NCI-H2196 treated with DMSO at 0.1 percent for 48 hours (cell line): ENCODE measurements at regions not wholly inside any gene's neighbourhood (a gene's known extent, or its start where the extent isn't known, plus 50 kb on each side); places are given as distances from the start of the nearest gene placed in this dataset.
"Not testable (repeated sequence)": the region's sequence is repeated elsewhere in the genome, so short reads cannot be mapped to it uniquely, and the experiment has no call there.

Experiments
- DNase-seq: peaks from one replicate; lab custom pipeline; 2025; ENCODE audit not compliant: unreplicated experiment; lab: John Stamatoyannopoulos, UW

GRCh38 chr12:87015352-87015751 lies 759.2 kb upstream of the MGAT4C start:
- DNase-seq: no peak

- DNase-seq: no peak
Observed at GRCh38 chr12:87008785-87009384, 752.7 kb upstream of the MGAT4C start.

GRCh38 chr12:87001102-87001501 lies 744.9 kb upstream of the MGAT4C start:
- DNase-seq: no peak

- DNase-seq: no peak
Observed at GRCh38 chr12:86985298-86985697, 729.1 kb upstream of the MGAT4C start.

- DNase-seq: not testable (repeated sequence)
Observed at GRCh38 chr12:86970595-86970994, 714.4 kb upstream of the MGAT4C start.

GRCh38 chr12:86959766-86960458 lies 703.7 kb upstream of the MGAT4C start:
- no peak for DNase-seq

- DNase-seq: no peak
Observed at GRCh38 chr12:86950444-86950843, 694.3 kb upstream of the MGAT4C start.

- no peak for DNase-seq
Observed at GRCh38 chr12:86950043-86950442, 693.9 kb upstream of the MGAT4C start.

- DNase-seq: no peak
Observed at GRCh38 chr12:86948851-86949250, 692.7 kb upstream of the MGAT4C start.

- DNase-seq: no peak
Observed at GRCh38 chr12:86945685-86946196, 689.5 kb upstream of the MGAT4C start.

- not testable (repeated sequence) for DNase-seq
Observed at GRCh38 chr12:86944197-86944819, 688.1 kb upstream of the MGAT4C start.

GRCh38 chr12:86931714-86932113 lies 675.5 kb upstream of the MGAT4C start:
- no peak for DNase-seq

GRCh38 chr12:86929962-86930361 lies 673.8 kb upstream of the MGAT4C start:
- DNase-seq: no peak

- DNase-seq: no peak
Observed at GRCh38 chr12:86917121-86917520, 660.9 kb upstream of the MGAT4C start.

GRCh38 chr12:86914721-86915120 lies 658.5 kb upstream of the MGAT4C start:
- DNase-seq: no peak

GRCh38 chr12:86911973-86912372 lies 655.8 kb upstream of the MGAT4C start:
- no peak for DNase-seq

- DNase-seq: no peak
Observed at GRCh38 chr12:86903159-86903558, 647.0 kb upstream of the MGAT4C start.

- no peak for DNase-seq
Observed at GRCh38 chr12:86860776-86861175, 604.6 kb upstream of the MGAT4C start.

GRCh38 chr12:86852451-86852850 lies 596.3 kb upstream of the MGAT4C start:
- no peak for DNase-seq

- no peak for DNase-seq
Observed at GRCh38 chr12:86838711-86839110, 582.5 kb upstream of the MGAT4C start.

- DNase-seq: no peak
Observed at GRCh38 chr12:86838260-86838659, 582.1 kb upstream of the MGAT4C start.

- no peak for DNase-seq
Observed at GRCh38 chr12:86837246-86837645, 581.1 kb upstream of the MGAT4C start.
